Ishikawa (cell line): ENCODE measurements at regions not wholly inside any gene's neighbourhood (a gene's known extent, or its start where the extent isn't known, plus 50 kb on each side); places are given as distances from the start of the nearest gene placed in this dataset.

ENCODE experiments used
- EP300 ChIP-seq: IDR thresholded peaks from 2 replicates; pipeline ENCODE4 v1.6.1; 2012; ENCODE audit warnings: borderline replicate concordance
- FOXM1 ChIP-seq: IDR thresholded peaks from 2 replicates; pipeline ENCODE4 v1.6.1; 2012; ENCODE audit warnings: low read depth, borderline replicate concordance
- NFIC ChIP-seq: IDR thresholded peaks from 2 replicates; pipeline ENCODE4 v1.6.1; 2012
- RAD21 ChIP-seq: IDR thresholded peaks from 2 replicates; pipeline ENCODE4 v1.6.1; 2012; ENCODE audit warnings: low read depth
- TAF1 ChIP-seq: IDR thresholded peaks from 2 replicates; pipeline ENCODE4 v1.6.1; 2012; ENCODE audit warnings: low read depth, mild to moderate bottlenecking
- ZBTB7A ChIP-seq: IDR thresholded peaks from 2 replicates; pipeline ENCODE4 v1.6.1; 2012; ENCODE audit warnings: low read depth
- TF ChIP-seq, protein P1 (sequence below): IDR thresholded peaks from 2 replicates; pipeline ENCODE4 v1.6.1; 2012
- TF ChIP-seq, protein P2 (sequence below): IDR thresholded peaks from 2 replicates; pipeline ENCODE4 v1.6.1; 2012; ENCODE audit warnings: low read depth, mild to moderate bottlenecking

DNA sequence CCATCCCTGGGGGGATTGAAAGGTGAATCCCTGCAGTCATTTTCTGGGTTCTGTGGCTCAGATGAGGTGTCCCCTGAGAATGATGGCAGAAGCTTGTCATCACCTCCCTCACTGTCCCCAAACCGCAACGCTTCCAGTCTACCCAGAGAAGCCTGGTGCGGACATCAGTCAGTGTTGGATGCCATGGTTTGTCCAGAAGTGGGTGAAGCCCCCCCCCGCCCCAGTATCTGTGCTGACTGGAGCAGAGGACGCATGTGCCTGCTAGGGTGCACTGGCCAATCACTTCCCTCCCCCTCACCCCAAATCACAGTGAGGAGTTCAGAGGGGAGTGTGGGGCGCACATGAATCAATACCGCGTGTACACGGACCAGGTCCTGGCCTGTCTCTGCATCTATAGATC, 150.5 kb downstream of the TEX29 start:
- no peak for TF ChIP-seq RAD21
- no peak for TF ChIP-seq TAF1
- TF ChIP-seq, protein P1, sequence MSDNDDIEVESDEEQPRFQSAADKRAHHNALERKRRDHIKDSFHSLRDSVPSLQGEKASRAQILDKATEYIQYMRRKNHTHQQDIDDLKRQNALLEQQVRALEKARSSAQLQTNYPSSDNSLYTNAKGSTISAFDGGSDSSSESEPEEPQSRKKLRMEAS = no peak
- no peak for TF ChIP-seq FOXM1
- TF ChIP-seq NFIC = no peak
- TF ChIP-seq, protein P2, sequence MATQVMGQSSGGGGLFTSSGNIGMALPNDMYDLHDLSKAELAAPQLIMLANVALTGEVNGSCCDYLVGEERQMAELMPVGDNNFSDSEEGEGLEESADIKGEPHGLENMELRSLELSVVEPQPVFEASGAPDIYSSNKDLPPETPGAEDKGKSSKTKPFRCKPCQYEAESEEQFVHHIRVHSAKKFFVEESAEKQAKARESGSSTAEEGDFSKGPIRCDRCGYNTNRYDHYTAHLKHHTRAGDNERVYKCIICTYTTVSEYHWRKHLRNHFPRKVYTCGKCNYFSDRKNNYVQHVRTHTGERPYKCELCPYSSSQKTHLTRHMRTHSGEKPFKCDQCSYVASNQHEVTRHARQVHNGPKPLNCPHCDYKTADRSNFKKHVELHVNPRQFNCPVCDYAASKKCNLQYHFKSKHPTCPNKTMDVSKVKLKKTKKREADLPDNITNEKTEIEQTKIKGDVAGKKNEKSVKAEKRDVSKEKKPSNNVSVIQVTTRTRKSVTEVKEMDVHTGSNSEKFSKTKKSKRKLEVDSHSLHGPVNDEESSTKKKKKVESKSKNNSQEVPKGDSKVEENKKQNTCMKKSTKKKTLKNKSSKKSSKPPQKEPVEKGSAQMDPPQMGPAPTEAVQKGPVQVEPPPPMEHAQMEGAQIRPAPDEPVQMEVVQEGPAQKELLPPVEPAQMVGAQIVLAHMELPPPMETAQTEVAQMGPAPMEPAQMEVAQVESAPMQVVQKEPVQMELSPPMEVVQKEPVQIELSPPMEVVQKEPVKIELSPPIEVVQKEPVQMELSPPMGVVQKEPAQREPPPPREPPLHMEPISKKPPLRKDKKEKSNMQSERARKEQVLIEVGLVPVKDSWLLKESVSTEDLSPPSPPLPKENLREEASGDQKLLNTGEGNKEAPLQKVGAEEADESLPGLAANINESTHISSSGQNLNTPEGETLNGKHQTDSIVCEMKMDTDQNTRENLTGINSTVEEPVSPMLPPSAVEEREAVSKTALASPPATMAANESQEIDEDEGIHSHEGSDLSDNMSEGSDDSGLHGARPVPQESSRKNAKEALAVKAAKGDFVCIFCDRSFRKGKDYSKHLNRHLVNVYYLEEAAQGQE = no peak
- TF ChIP-seq ZBTB7A = no peak
- no peak for TF ChIP-seq EP300
